ENCODE measurements at regions not wholly inside any gene's neighbourhood (a gene's known extent, or its start where the extent isn't known, plus 50 kb on each side); places are given as distances from the start of the nearest gene placed in this dataset.
A peak's percentile ranks its signal among the peaks of the same experiment; 100 is the strongest.
"Not testable (repeated sequence)": the region's sequence is repeated elsewhere in the genome, so short reads cannot be mapped to it uniquely, and the experiment has no call there.

DNA sequence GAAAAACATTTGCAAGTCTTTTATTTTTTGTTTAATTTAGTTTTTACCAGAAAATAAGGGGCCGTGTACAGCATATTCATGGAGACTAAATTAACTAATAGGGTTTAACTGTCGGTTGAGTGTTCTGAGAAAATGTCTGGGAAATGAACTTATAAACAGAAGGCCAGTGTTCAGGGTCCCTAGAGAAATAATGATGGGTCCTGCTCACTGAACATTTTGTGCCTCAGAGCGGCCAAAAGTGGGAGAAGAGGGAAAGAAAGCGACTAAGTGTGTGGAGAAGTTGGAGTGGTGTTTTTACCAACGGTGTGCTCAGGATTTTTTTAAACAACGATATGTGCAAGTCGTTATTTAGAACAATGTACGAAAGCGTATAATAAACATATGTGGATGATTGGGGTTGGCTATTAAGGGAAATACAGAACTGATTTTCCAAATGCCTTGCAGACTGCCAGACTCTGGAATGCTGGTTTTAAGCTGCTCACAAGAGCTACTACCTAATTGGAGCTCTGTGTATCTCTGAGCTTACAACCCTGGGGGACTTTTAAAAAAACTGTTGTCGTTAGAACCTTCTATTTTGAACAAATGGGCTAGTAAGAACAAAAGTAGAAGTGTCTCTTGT, 166.7 kb downstream of the SLC38A4 start:
- no peak for DNase-seq (ENCODE audit: low read depth, low spot score)
- Histone ChIP-seq H3K4me1 (ENCODE audit: control insufficient read depth, extremely low read depth, insufficient read depth, low read length) (peaks cover 59% of the 10 kb centered on the region), H4K20me1 (ENCODE audit: control insufficient read depth, extremely low read depth, insufficient read depth, low read length) (no peaks in the 10 kb centered on the region), H3K4me3 (ENCODE audit: control insufficient read depth in 2 of 3, extremely low read depth in 1 of 3, insufficient read depth in 2 of 3, low read depth in 1 of 3, low read length in 3 of 3) (no peak overlapping the region), H3K4me2 (ENCODE audit: control insufficient read depth, extremely low read depth, insufficient read depth, low read depth, low read length) (no peak overlapping the region), H3K9me1 (ENCODE audit: control insufficient read depth, extremely low read depth, insufficient read depth, low read length) (no peaks in the 10 kb centered on the region), H3K27me3 (ENCODE audit: control insufficient read depth, extremely low read depth, insufficient read depth, low read length) (no peaks in the 10 kb centered on the region), H3K9ac (ENCODE audit: control insufficient read depth, extremely low read depth, insufficient read depth, low read length) (peak overlapping the region; percentile 47), H3K9me3 (ENCODE audit: control insufficient read depth, low read depth, low read length) (no peaks in the 10 kb centered on the region), H3K79me2 (ENCODE audit: control insufficient read depth, insufficient read depth, low read length) (no peaks in the 10 kb centered on the region), H3K36me3 (ENCODE audit: control insufficient read depth in 2 of 2, extremely low read depth in 1 of 2, insufficient read depth in 2 of 2, low read length in 2 of 2) (no peaks in the 10 kb centered on the region), H2AFZ (ENCODE audit: control insufficient read depth, low read length) (no peak overlapping the region), H3K27ac (ENCODE audit: control insufficient read depth, insufficient read depth, low read length) (peak overlapping the region; percentile 77)
- TF ChIP-seq, protein P1, sequence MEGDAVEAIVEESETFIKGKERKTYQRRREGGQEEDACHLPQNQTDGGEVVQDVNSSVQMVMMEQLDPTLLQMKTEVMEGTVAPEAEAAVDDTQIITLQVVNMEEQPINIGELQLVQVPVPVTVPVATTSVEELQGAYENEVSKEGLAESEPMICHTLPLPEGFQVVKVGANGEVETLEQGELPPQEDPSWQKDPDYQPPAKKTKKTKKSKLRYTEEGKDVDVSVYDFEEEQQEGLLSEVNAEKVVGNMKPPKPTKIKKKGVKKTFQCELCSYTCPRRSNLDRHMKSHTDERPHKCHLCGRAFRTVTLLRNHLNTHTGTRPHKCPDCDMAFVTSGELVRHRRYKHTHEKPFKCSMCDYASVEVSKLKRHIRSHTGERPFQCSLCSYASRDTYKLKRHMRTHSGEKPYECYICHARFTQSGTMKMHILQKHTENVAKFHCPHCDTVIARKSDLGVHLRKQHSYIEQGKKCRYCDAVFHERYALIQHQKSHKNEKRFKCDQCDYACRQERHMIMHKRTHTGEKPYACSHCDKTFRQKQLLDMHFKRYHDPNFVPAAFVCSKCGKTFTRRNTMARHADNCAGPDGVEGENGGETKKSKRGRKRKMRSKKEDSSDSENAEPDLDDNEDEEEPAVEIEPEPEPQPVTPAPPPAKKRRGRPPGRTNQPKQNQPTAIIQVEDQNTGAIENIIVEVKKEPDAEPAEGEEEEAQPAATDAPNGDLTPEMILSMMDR (optimal IDR thresholded peaks at IDR 0.05 in 1 of 3, IDR thresholded peaks at IDR 0.05 in 1 of 3, conservative IDR thresholded peaks at IDR 0.05 in 1 of 3; ENCODE audit: extremely low read depth in 1 of 3, insufficient read depth in 2 of 3, low read length in 3 of 3), result no peak
- no peak for TF ChIP-seq EZH2 (IDR thresholded peaks at IDR 0.05; ENCODE audit: low read length)
- dilution Hi-C loops (cut with MboI; ENCODE audit: extremely low pct_ligation_motif_present, low sequenced_read_pairs), result no loop called here
- FAIRE-seq, result peak; percentile 48

DNA sequence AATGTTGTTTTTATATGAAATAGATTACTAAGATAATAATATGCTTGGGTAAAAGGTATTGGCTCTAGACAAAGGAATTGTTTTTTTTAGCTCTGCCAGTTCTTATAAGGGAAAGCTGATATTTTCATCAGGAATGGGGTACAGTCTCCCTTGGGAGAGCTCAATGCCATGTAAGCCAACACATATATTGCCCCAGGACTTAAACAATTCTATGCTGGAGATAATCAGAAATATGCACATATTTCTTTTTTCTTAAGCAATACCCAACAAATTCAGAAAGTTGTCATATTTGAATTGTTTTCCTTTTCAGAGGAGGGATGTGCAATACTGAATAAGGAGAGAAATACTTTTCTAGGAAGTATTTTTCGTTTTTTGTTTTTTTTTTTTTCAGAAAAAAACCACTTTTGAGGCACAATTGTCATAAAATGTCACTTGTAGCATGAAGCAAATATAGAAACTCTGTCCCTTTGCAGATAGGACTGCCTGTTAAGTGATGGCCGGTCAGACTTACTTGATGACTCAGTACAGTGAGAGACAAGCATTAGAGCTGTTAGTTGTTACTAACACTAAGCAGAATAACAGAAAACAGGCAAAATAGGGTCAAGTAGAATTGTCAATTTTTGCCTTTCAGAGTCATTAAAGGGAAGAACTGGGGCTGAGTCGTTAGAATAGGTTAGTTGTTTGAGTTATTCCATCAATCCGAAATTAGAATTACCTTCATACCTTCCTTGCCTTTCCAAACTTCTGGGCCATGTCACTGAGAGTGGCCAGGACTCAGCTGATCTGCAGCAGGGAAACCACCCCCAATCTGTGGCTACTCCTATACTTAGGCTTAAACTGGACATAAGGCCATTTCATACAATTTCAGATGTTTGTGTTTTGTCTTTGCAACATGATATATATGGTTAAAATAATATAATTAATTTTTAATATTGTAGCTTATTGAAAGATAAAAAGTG, 168.1 kb downstream of the SLC38A4 start:
- no peak overlapping the region for H2AFZ ChIP-seq (ENCODE audit: control insufficient read depth, low read length)
- FAIRE-seq (no peak), DNase-seq (ENCODE audit: low read depth, low spot score) (no peak)
- no peak for TF ChIP-seq EZH2 (IDR thresholded peaks at IDR 0.05; ENCODE audit: low read length)
- TF ChIP-seq, protein P1 (optimal IDR thresholded peaks at IDR 0.05 in 1 of 3, IDR thresholded peaks at IDR 0.05 in 1 of 3, conservative IDR thresholded peaks at IDR 0.05 in 1 of 3; ENCODE audit: extremely low read depth in 1 of 3, insufficient read depth in 2 of 3, low read length in 3 of 3), result no peak
- H3K9me3 ChIP-seq (ENCODE audit: control insufficient read depth, low read depth, low read length), result no peaks in the 10 kb centered on the region
- no peak overlapping the region for H3K27ac ChIP-seq (ENCODE audit: control insufficient read depth, insufficient read depth, low read length)
- H4K20me1 ChIP-seq (ENCODE audit: control insufficient read depth, extremely low read depth, insufficient read depth, low read length), result no peaks in the 10 kb centered on the region
- H3K27me3 ChIP-seq (ENCODE audit: control insufficient read depth, extremely low read depth, insufficient read depth, low read length), result no peaks in the 10 kb centered on the region
- peaks cover 45% of the 10 kb centered on the region for H3K4me1 ChIP-seq (ENCODE audit: control insufficient read depth, extremely low read depth, insufficient read depth, low read length)
- dilution Hi-C loops (cut with MboI; ENCODE audit: extremely low pct_ligation_motif_present, low sequenced_read_pairs), result no loop called here
- H3K4me3 ChIP-seq (ENCODE audit: control insufficient read depth in 2 of 3, extremely low read depth in 1 of 3, insufficient read depth in 2 of 3, low read depth in 1 of 3, low read length in 3 of 3), result no peak overlapping the region
- no peaks in the 10 kb centered on the region for H3K79me2 ChIP-seq (ENCODE audit: control insufficient read depth, insufficient read depth, low read length)
- no peak overlapping the region for H3K4me2 ChIP-seq (ENCODE audit: control insufficient read depth, extremely low read depth, insufficient read depth, low read depth, low read length)
- H3K9me1 ChIP-seq (ENCODE audit: control insufficient read depth, extremely low read depth, insufficient read depth, low read length), result no peaks in the 10 kb centered on the region
- no peaks in the 10 kb centered on the region for H3K36me3 ChIP-seq (ENCODE audit: control insufficient read depth in 2 of 2, extremely low read depth in 1 of 2, insufficient read depth in 2 of 2, low read length in 2 of 2)
- no peak overlapping the region for H3K9ac ChIP-seq (ENCODE audit: control insufficient read depth, extremely low read depth, insufficient read depth, low read length)

DNA sequence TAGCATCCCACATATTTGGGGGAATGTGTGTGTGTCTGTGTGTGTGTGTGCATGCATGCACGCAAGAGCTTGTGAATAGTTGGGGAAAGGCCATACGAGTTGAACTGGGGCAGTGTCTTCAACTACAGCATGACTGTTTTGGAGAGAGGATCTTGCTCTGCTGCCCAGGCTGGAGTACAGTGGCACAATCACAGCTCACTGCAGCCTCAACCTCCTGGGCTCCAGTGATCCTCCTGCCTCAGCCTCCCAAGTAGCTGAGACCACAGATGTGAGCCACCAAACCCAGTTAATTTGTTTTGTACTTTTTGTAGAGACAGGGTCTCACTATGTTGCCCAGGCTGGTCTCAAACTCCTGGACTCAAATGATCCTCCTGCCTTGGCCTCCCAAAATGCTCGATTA, 169.8 kb downstream of the SLC38A4 start:
- H2AFZ ChIP-seq (ENCODE audit: control insufficient read depth, low read length); H3K36me3 ChIP-seq (ENCODE audit: control insufficient read depth in 2 of 2, extremely low read depth in 1 of 2, insufficient read depth in 2 of 2, low read length in 2 of 2); H3K9me1 ChIP-seq (ENCODE audit: control insufficient read depth, extremely low read depth, insufficient read depth, low read length); H3K27ac ChIP-seq (ENCODE audit: control insufficient read depth, insufficient read depth, low read length); FAIRE-seq; DNase-seq (ENCODE audit: low read depth, low spot score); H3K27me3 ChIP-seq (ENCODE audit: control insufficient read depth, extremely low read depth, insufficient read depth, low read length); H4K20me1 ChIP-seq (ENCODE audit: control insufficient read depth, extremely low read depth, insufficient read depth, low read length); H3K79me2 ChIP-seq (ENCODE audit: control insufficient read depth, insufficient read depth, low read length); H3K4me2 ChIP-seq (ENCODE audit: control insufficient read depth, extremely low read depth, insufficient read depth, low read depth, low read length); H3K4me3 ChIP-seq (ENCODE audit: control insufficient read depth in 2 of 3, extremely low read depth in 1 of 3, insufficient read depth in 2 of 3, low read depth in 1 of 3, low read length in 3 of 3); dilution Hi-C loops (cut with MboI; ENCODE audit: extremely low pct_ligation_motif_present, low sequenced_read_pairs); H3K9me3 ChIP-seq (ENCODE audit: control insufficient read depth, low read depth, low read length); H3K9ac ChIP-seq (ENCODE audit: control insufficient read depth, extremely low read depth, insufficient read depth, low read length): not testable (repeated sequence)
- peaks cover 31% of the 10 kb centered on the region for H3K4me1 ChIP-seq (ENCODE audit: control insufficient read depth, extremely low read depth, insufficient read depth, low read length)

Data from keratinocyte (primary cell).